K562 (cell line): ENCODE measurements at regions not wholly inside any gene's neighbourhood (a gene's known extent, or its start where the extent isn't known, plus 50 kb on each side); places are given as distances from the start of the nearest gene placed in this dataset.

Source experiments
- MIER1 ChIP-seq: fragments of 450-650 bp; IDR thresholded peaks from 2 replicates; pipeline ENCODE4 v1.6.1; 2016; ENCODE audit warnings: antibody characterized with exemption, mild to moderate bottlenecking, low read depth
- ZKSCAN1 ChIP-seq: fragments of 150-350 bp; IDR thresholded peaks from 2 replicates; pipeline ENCODE4 v1.6.1; 2016; ENCODE audit warnings: low read depth, low read length

DNA sequence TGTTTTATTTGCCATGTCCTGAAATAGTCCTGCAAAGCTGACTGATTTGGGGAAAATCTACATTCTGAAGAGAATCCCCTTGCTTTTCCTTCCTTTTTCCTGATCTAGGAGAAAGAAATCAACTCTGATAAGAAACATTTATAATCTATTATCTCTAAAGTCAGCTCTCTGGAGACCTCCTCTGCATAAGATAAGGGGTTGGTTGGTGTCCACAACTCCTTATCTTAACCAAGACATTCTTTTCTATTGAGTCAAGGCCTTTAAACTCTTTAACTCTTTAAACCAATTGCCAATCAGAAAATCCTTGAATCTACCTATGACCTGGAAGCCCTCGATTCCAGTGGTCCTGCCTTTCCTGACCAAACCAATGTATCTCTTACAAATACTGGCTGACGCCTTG lies 373.6 kb upstream of the RASGEF1B start:
- TF ChIP-seq ZKSCAN1 = no peak
- no peak for TF ChIP-seq MIER1
